Sigmoid colon (tissue), 4 donors: ENCODE measurements at regions not wholly inside any gene's neighbourhood (a gene's known extent, or its start where the extent isn't known, plus 50 kb on each side); places are given as distances from the start of the nearest gene placed in this dataset.

ENCODE experiments used
- POLR2A ChIP-seq, 2 donors: fragments of 450-650 bp; IDR thresholded peaks; one replicate each; pipeline ENCODE4 v1.6.1; 2016; ENCODE audit warnings: antibody characterized with exemption in 2 of 2, mild to moderate bottlenecking in 2 of 2, moderate library complexity in 2 of 2
- POLR2AphosphoS5 ChIP-seq, 4 donors: sonication (generic); formaldehyde crosslinking; IDR thresholded peaks; one replicate each; pipeline ENCODE4 v1.6.1; 2017; ENCODE audit warnings: antibody characterized with exemption in 4 of 4

GRCh38 chr2:149677416-149677815 lies 89.8 kb upstream of the MMADHC start:
- no peak for TF ChIP-seq POLR2AphosphoS5 (IDR thresholded peaks at IDR 0.05)
- no peak for TF ChIP-seq POLR2A (IDR thresholded peaks at IDR 0.05)
